ENCODE measurements at regions not wholly inside any gene's neighbourhood (a gene's known extent, or its start where the extent isn't known, plus 50 kb on each side); places are given as distances from the start of the nearest gene placed in this dataset.

GRCh38 chr4:133275246-133275645 lies 126.2 kb downstream of the PCDH10 start:
- TF ChIP-seq CTCF (IDR thresholded peaks at IDR 0.05; ENCODE audit: insufficient read depth, low read depth, low read length) (no peak), EZH2 (IDR thresholded peaks at IDR 0.05; ENCODE audit: insufficient read depth, low read length) (no peak)
